ENCODE measurements at regions not wholly inside any gene's neighbourhood (a gene's known extent, or its start where the extent isn't known, plus 50 kb on each side); places are given as distances from the start of the nearest gene placed in this dataset.

DNA sequence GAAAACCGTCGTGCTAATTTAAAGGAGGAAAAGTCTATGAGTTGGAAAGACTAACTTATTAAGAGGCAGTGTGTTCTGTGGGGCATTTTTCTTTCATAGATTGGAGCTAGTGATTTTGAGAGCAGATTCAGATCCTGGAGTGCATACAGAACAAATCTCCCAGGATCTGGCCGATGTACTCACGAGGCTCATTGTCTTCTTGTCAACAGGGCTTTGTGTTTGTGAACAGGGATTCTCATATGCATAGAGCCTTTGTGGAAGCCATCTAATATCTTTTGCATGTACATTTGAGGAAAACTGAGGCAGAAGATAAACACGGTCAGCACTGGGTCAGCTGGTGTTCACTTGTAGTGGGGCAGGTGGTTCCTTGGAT is 482.9 kb upstream of the TSHZ3 start:
- Histone ChIP-seq H3K4me1 (ENCODE audit: control insufficient read depth, insufficient read depth, low read length) (no peaks in the 10 kb centered on the region), H3K9ac (ENCODE audit: low read depth, low read length) (no peak overlapping the region), H3K36me3 (ENCODE audit: insufficient read depth, low read length) (no peaks in the 10 kb centered on the region), H3K9me3 (replicated peaks; ENCODE audit: low read length) (no peaks in the 10 kb centered on the region), H3K4me3 (ENCODE audit: low read length) (no peak overlapping the region), H3K4me2 (ENCODE audit: low read length) (no peak overlapping the region), H3K27me3 (ENCODE audit: control insufficient read depth, insufficient read depth, low read length) (no peaks in the 10 kb centered on the region)

DNA sequence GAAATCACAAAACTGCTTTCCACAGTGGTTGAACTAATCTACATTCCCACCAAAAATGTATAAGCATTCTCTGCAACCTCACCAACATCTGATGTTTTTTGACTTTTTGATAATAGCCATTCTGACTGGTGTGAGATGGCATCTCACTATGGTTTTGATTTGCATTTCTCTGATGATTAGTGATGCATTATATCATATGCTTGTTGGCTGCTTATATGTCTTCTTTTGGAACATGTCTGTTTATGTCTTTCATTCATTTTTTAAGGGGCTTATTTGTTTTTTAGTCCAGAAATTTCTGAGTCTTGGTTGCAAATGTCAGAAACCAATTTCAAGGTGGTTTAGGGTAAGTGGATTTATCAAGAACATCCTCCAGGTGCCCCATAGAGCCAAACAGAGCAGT is 484.8 kb upstream of the TSHZ3 start:
- Histone ChIP-seq H3K27me3 (ENCODE audit: control insufficient read depth, insufficient read depth, low read length) (no peaks in the 10 kb centered on the region), H3K4me2 (ENCODE audit: low read length) (no peak overlapping the region), H3K4me1 (ENCODE audit: control insufficient read depth, insufficient read depth, low read length) (no peaks in the 10 kb centered on the region), H3K4me3 (ENCODE audit: low read length) (no peak overlapping the region), H3K9ac (ENCODE audit: low read depth, low read length) (no peak overlapping the region), H3K9me3 (replicated peaks; ENCODE audit: low read length) (no peaks in the 10 kb centered on the region), H3K36me3 (ENCODE audit: insufficient read depth, low read length) (no peaks in the 10 kb centered on the region)

DNA sequence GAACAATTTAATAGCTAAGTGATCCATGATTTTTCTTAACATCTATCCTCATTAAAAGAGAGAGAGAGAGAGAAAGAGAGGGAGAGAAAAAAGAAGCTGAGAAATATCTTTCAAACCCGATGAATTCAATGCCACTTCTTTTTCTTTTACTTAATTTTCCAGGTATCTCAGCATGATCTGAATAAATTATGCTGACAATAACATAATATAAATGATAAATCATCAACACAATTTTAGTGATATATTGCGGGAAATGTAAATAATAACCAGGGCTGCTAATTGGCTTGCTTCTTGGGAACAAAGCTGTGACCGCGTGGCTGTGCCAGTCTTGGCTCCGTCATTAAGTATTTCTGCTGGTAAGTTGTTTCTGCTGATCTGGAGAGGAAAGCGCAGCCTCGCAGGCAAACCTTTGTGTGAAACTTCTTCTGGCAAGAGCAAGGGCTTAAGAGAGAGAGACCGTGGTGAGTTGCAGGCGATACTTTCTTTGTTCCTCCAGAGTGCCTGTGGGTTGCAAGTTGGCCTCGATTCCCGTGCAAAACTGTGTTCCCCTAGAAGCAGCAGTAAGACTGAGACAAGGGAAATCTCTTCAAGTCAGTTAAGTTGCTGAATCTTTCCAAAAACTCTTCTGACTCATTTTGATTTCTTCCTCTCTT is 489.1 kb upstream of the TSHZ3 start:
- Histone ChIP-seq H3K4me2 (ENCODE audit: low read length) (no peak overlapping the region), H3K9me3 (replicated peaks; ENCODE audit: low read length) (no peaks in the 10 kb centered on the region), H3K9ac (ENCODE audit: low read depth, low read length) (no peak overlapping the region), H3K4me3 (ENCODE audit: low read length) (no peak overlapping the region), H3K4me1 (ENCODE audit: control insufficient read depth, insufficient read depth, low read length) (no peaks in the 10 kb centered on the region), H3K36me3 (ENCODE audit: insufficient read depth, low read length) (no peaks in the 10 kb centered on the region), H3K27me3 (ENCODE audit: control insufficient read depth, insufficient read depth, low read length) (no peaks in the 10 kb centered on the region)

GRCh38 chr19:31840371-31840770 is 491.1 kb upstream of the TSHZ3 start:
- H3K9me3 ChIP-seq (replicated peaks; ENCODE audit: low read length): no peaks in the 10 kb centered on the region
- no peak overlapping the region for H3K4me2 ChIP-seq (ENCODE audit: low read length)
- H3K9ac ChIP-seq (ENCODE audit: low read depth, low read length): no peak overlapping the region
- no peaks in the 10 kb centered on the region for H3K4me1 ChIP-seq (ENCODE audit: control insufficient read depth, insufficient read depth, low read length)
- H3K36me3 ChIP-seq (ENCODE audit: insufficient read depth, low read length): no peaks in the 10 kb centered on the region
- no peaks in the 10 kb centered on the region for H3K27me3 ChIP-seq (ENCODE audit: control insufficient read depth, insufficient read depth, low read length)
- no peak overlapping the region for H3K4me3 ChIP-seq (ENCODE audit: low read length)

GRCh38 chr19:31841755-31842154 is 492.5 kb upstream of the TSHZ3 start:
- no peaks in the 10 kb centered on the region for H3K36me3 ChIP-seq (ENCODE audit: insufficient read depth, low read length)
- no peak overlapping the region for H3K9ac ChIP-seq (ENCODE audit: low read depth, low read length)
- H3K9me3 ChIP-seq (replicated peaks; ENCODE audit: low read length): no peaks in the 10 kb centered on the region
- H3K27me3 ChIP-seq (ENCODE audit: control insufficient read depth, insufficient read depth, low read length): no peaks in the 10 kb centered on the region
- H3K4me2 ChIP-seq (ENCODE audit: low read length): no peak overlapping the region
- H3K4me3 ChIP-seq (ENCODE audit: low read length): no peak overlapping the region
- no peaks in the 10 kb centered on the region for H3K4me1 ChIP-seq (ENCODE audit: control insufficient read depth, insufficient read depth, low read length)

DNA sequence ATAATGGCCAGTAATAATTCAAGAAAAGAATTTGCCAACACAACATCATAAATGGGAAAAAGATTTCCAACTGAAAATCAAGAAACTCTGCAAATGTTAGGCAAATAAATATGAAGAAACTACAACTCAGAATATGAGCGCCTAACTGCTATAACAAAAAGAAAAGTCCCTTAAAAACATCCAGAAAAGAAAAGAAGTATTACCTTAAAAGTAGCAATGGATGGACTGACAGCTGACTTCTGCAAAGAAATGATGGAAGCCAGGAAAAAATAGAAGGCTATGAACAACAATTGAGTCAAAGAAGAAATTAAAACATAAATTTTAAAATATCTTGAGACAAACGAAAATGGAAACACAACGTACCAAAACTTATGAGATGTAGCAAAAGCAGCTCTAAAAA is 482.3 kb upstream of the ZNF507 start:
- Histone ChIP-seq H3K4me2 (ENCODE audit: low read length) (no peak overlapping the region), H3K9me3 (replicated peaks; ENCODE audit: low read length) (no peaks in the 10 kb centered on the region), H3K9ac (ENCODE audit: low read depth, low read length) (no peak overlapping the region), H3K27me3 (ENCODE audit: control insufficient read depth, insufficient read depth, low read length) (no peaks in the 10 kb centered on the region), H3K4me1 (ENCODE audit: control insufficient read depth, insufficient read depth, low read length) (no peaks in the 10 kb centered on the region), H3K36me3 (ENCODE audit: insufficient read depth, low read length) (no peaks in the 10 kb centered on the region), H3K4me3 (ENCODE audit: low read length) (no peak overlapping the region)

GRCh38 chr19:31874313-31874712 is 471.1 kb upstream of the ZNF507 start:
- Histone ChIP-seq H3K9me3 (replicated peaks; ENCODE audit: low read length) (no peaks in the 10 kb centered on the region), H3K4me3 (ENCODE audit: low read length) (no peak overlapping the region), H3K27me3 (ENCODE audit: control insufficient read depth, insufficient read depth, low read length) (no peaks in the 10 kb centered on the region), H3K9ac (ENCODE audit: low read depth, low read length) (no peak overlapping the region), H3K36me3 (ENCODE audit: insufficient read depth, low read length) (no peaks in the 10 kb centered on the region), H3K4me2 (ENCODE audit: low read length) (no peak overlapping the region), H3K4me1 (ENCODE audit: control insufficient read depth, insufficient read depth, low read length) (no peaks in the 10 kb centered on the region)

DNA sequence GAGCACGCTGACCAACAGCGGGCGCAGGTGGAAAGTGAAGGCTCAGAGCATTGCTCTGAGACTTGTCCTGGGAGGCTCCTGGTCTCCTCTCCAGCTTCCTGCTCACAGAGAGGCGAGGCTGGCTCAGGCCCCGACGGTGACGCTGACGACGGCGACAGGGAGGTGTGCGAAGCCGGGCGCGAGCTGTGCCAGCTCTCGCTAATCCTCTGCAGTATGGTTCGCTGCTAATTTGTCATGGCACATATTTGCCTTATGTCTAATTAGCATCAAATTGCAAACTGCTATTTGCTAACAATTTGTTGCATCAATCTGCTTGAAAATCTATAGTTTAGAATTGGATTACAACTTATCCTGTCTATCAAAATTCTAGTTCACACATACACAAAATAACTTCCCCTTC is 469.8 kb upstream of the ZNF507 start:
- H3K4me2 ChIP-seq (ENCODE audit: low read length): no peak overlapping the region
- no peaks in the 10 kb centered on the region for H3K27me3 ChIP-seq (ENCODE audit: control insufficient read depth, insufficient read depth, low read length)
- H3K4me3 ChIP-seq (ENCODE audit: low read length): no peak overlapping the region
- H3K4me1 ChIP-seq (ENCODE audit: control insufficient read depth, insufficient read depth, low read length): no peaks in the 10 kb centered on the region
- no peaks in the 10 kb centered on the region for H3K9me3 ChIP-seq (replicated peaks; ENCODE audit: low read length)
- no peaks in the 10 kb centered on the region for H3K36me3 ChIP-seq (ENCODE audit: insufficient read depth, low read length)
- no peak overlapping the region for H3K9ac ChIP-seq (ENCODE audit: low read depth, low read length)

DNA sequence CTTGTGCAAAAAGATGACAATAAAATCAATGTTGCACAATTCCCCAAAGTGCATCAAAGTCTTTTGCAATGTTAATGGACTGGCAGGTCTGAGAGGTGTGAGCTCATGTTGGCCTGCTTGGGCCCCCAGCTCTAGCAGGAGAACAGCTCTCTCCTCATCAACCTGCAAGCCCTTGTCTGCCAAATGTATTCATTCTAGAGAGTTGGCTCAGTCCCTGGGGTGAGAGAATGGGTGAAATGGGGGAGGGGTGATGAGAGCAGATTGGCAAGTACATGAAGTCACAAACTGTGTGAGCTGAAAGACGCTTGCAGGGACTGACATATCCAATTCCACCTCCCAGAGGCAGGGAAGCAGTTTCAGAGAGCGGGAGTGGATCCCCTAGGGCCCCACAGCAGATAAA is 465.1 kb upstream of the ZNF507 start:
- no peaks in the 10 kb centered on the region for H3K36me3 ChIP-seq (ENCODE audit: insufficient read depth, low read length)
- H3K27me3 ChIP-seq (ENCODE audit: control insufficient read depth, insufficient read depth, low read length): no peaks in the 10 kb centered on the region
- H3K4me3 ChIP-seq (ENCODE audit: low read length): no peak overlapping the region
- H3K9ac ChIP-seq (ENCODE audit: low read depth, low read length): no peak overlapping the region
- H3K9me3 ChIP-seq (replicated peaks; ENCODE audit: low read length): no peaks in the 10 kb centered on the region
- H3K4me2 ChIP-seq (ENCODE audit: low read length): no peak overlapping the region
- no peaks in the 10 kb centered on the region for H3K4me1 ChIP-seq (ENCODE audit: control insufficient read depth, insufficient read depth, low read length)

DNA sequence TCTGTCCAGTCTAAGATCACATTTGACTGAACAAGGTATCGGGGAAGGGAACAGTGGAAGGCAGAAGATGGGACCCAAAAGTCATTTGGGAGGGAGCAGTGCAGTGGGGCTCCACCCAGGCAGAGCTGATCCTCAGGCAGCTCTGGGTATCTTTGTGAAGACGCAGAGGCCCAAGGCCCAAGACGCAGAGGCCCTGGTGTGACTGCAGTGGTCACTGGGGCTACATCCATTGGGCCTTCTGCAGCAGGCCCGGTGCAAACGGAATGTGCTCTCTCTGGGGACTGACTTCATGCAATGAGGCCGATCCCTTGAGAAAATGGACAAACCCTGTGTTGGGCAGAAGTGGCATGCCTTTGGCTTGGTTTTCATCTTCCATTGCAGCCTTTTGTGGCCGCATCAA is 463.4 kb upstream of the ZNF507 start:
- Histone ChIP-seq H3K4me3 (ENCODE audit: low read length) (no peak overlapping the region), H3K27me3 (ENCODE audit: control insufficient read depth, insufficient read depth, low read length) (no peaks in the 10 kb centered on the region), H3K9me3 (replicated peaks; ENCODE audit: low read length) (no peaks in the 10 kb centered on the region), H3K9ac (ENCODE audit: low read depth, low read length) (no peak overlapping the region), H3K36me3 (ENCODE audit: insufficient read depth, low read length) (no peaks in the 10 kb centered on the region), H3K4me2 (ENCODE audit: low read length) (no peak overlapping the region), H3K4me1 (ENCODE audit: control insufficient read depth, insufficient read depth, low read length) (no peaks in the 10 kb centered on the region)

- Histone ChIP-seq H3K4me3 (ENCODE audit: low read length) (no peak overlapping the region), H3K4me1 (ENCODE audit: control insufficient read depth, insufficient read depth, low read length) (no peaks in the 10 kb centered on the region), H3K9ac (ENCODE audit: low read depth, low read length) (no peak overlapping the region), H3K9me3 (replicated peaks; ENCODE audit: low read length) (no peaks in the 10 kb centered on the region), H3K4me2 (ENCODE audit: low read length) (no peak overlapping the region), H3K36me3 (ENCODE audit: insufficient read depth, low read length) (no peaks in the 10 kb centered on the region), H3K27me3 (ENCODE audit: control insufficient read depth, insufficient read depth, low read length) (no peaks in the 10 kb centered on the region)
These were observed 462.7 kb upstream of the ZNF507 start for GRCh38 chr19:31882709-31883108.

DNA sequence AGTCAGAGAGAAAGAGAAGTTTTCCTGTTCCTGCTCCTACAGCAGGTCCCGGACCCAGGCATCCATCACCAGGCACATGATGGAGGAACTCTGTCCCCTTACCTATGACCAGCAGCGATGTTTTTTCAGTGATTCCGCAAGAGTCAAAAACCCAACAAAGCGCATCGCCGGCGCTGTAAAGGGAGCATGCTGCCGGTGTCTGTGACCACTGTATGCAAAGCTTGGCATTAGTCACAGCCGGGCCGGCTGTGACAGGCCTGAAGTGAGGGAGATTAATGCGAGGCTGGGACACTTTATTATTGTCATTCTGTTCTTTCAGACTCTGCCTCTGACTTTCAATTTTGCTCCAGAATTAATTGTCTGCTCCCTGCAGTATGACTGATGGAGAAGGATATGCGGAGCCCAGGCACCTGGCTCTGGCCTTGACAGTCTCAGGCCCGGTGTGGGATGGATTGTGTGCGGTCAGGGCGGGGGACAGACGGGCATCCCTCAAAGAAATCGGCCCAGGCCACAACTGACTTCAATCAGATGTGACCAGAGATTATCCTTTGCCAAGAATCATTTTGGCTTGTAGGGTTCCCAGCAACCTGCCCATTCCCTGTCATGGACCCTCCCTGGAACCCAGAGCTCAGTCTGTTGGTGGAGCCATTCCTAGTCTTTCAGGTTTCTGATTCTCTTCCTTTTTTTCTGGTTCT is 462.0 kb upstream of the ZNF507 start:
- Histone ChIP-seq H3K27me3 (ENCODE audit: control insufficient read depth, insufficient read depth, low read length) (no peaks in the 10 kb centered on the region), H3K36me3 (ENCODE audit: insufficient read depth, low read length) (no peaks in the 10 kb centered on the region), H3K4me2 (ENCODE audit: low read length) (no peak overlapping the region), H3K4me1 (ENCODE audit: control insufficient read depth, insufficient read depth, low read length) (no peaks in the 10 kb centered on the region), H3K9me3 (replicated peaks; ENCODE audit: low read length) (no peaks in the 10 kb centered on the region), H3K9ac (ENCODE audit: low read depth, low read length) (no peak overlapping the region), H3K4me3 (ENCODE audit: low read length) (no peak overlapping the region)

Data from skeletal muscle satellite cell (primary cell).